RCC 7860 (cell line): ENCODE measurements at regions not wholly inside any gene's neighbourhood (a gene's known extent, or its start where the extent isn't known, plus 50 kb on each side); places are given as distances from the start of the nearest gene placed in this dataset.
A peak's percentile ranks its signal among the peaks of the same experiment; 100 is the strongest.
"Not testable (repeated sequence)": the region's sequence is repeated elsewhere in the genome, so short reads cannot be mapped to it uniquely, and the experiment has no call there.

Experiments
- DNase-seq: peaks from one replicate; pipeline ENCODE4 v3.0.0-alpha.2; 2015; ENCODE audit warnings: low spot score
- FAIRE-seq: peaks from 2 replicates; lab custom pipeline; 2012; peaks lifted over from hg19 to GRCh38; lab: Jason Lieb, UNC

GRCh38 chr2:39932198-39932597 is 153.1 kb upstream of the THUMPD2 start:
- no peak for DNase-seq
- FAIRE-seq: no peak

GRCh38 chr2:39930175-39930917 is 151.3 kb upstream of the THUMPD2 start:
- no peak for FAIRE-seq
- no peak for DNase-seq

GRCh38 chr2:39929531-39929930 is 150.5 kb upstream of the THUMPD2 start:
- FAIRE-seq: no peak
- no peak for DNase-seq

- FAIRE-seq (no peak), DNase-seq (no peak)
Measured at GRCh38 chr2:39925312-39925711, 146.3 kb upstream of the THUMPD2 start.

GRCh38 chr2:39923455-39923854 is 144.4 kb upstream of the THUMPD2 start:
- no peak for FAIRE-seq
- DNase-seq: no peak

GRCh38 chr2:39922679-39923405 is 143.8 kb upstream of the THUMPD2 start:
- no peak for FAIRE-seq

GRCh38 chr2:39920307-39920801 is 141.3 kb upstream of the THUMPD2 start:
- FAIRE-seq (no peak), DNase-seq (no peak)

More at GRCh38 chr2:39922679-39923405, 143.8 kb upstream of the THUMPD2 start:
- no peak for DNase-seq

GRCh38 chr2:39919511-39920306 is 140.7 kb upstream of the THUMPD2 start:
- FAIRE-seq: no peak
- DNase-seq: no peak

GRCh38 chr2:39918886-39919285 is 139.8 kb upstream of the THUMPD2 start:
- DNase-seq (no peak), FAIRE-seq (no peak)

- FAIRE-seq, DNase-seq: not testable (repeated sequence)
Measured at GRCh38 chr2:39917371-39917770, 138.3 kb upstream of the THUMPD2 start.

- FAIRE-seq: no peak
- no peak for DNase-seq
Measured at GRCh38 chr2:39914949-39915348, 135.9 kb upstream of the THUMPD2 start.

GRCh38 chr2:39913648-39914461 is 134.8 kb upstream of the THUMPD2 start:
- DNase-seq (peak; percentile 42), FAIRE-seq (peak; percentile 86)

- FAIRE-seq: peak; percentile 58
- DNase-seq: peak; percentile 52
Measured at GRCh38 chr2:39902103-39902502, 123.0 kb upstream of the THUMPD2 start.

- FAIRE-seq: no peak
- DNase-seq: no peak
Measured at GRCh38 chr2:39898934-39899333, 119.9 kb upstream of the THUMPD2 start.

- FAIRE-seq (no peak), DNase-seq (no peak)
Measured at GRCh38 chr2:39897273-39897672, 118.2 kb upstream of the THUMPD2 start.

- FAIRE-seq (no peak), DNase-seq (no peak)
Measured at GRCh38 chr2:39894082-39894481, 115.0 kb upstream of the THUMPD2 start.

- no peak for FAIRE-seq
- DNase-seq: no peak
Measured at GRCh38 chr2:39893616-39894015, 114.6 kb upstream of the THUMPD2 start.

GRCh38 chr2:39881948-39882347 is 102.9 kb upstream of the THUMPD2 start:
- DNase-seq (no peak), FAIRE-seq (no peak)

- DNase-seq: no peak
- no peak for FAIRE-seq
Measured at GRCh38 chr2:39881494-39881893, 102.4 kb upstream of the THUMPD2 start.

GRCh38 chr2:39879001-39879400 is 99.9 kb upstream of the THUMPD2 start:
- not testable (repeated sequence) for DNase-seq, FAIRE-seq
